ENCODE measurements at regions not wholly inside any gene's neighbourhood (a gene's known extent, or its start where the extent isn't known, plus 50 kb on each side); places are given as distances from the start of the nearest gene placed in this dataset.

DNA sequence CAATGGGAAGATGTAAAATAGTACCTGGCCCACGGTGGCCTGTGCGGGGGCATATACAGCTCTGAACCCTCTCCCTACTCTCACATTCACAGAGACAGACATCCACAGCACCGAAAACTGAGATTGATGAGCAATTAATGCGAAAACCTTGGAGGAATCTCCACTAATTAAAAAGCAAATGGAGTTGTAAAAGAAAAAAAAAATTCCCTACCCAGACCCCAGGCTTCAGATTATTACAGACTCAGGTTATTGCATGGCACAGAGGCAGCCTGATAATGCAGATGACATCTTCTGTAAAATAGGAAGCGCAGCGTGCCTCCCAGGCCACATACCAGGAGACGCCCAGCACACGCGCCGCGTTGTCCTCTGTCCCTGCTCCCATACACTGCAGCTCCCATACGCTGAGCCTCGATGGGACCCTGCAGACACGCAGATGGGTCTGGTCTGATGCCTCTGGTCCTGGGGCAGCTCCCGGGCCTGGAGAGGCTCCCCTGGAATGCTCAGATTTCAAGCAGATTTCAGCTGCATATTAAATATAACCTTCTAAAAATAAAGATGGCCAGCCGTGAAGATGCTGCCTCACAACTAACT, 496.1 kb upstream of the MYT1L start:
- Mint-ChIP-seq H3K9me3 (peaks cover 7 to 17% of the 10 kb centered on the region in 2 donors), H3K27ac (no peak overlapping the region), H3K36me3 (no peaks in the 10 kb centered on the region)
- ATAC-seq, result no peak
- no peak for DNase-seq (ENCODE audit: low spot score in 2 of 2)

DNA sequence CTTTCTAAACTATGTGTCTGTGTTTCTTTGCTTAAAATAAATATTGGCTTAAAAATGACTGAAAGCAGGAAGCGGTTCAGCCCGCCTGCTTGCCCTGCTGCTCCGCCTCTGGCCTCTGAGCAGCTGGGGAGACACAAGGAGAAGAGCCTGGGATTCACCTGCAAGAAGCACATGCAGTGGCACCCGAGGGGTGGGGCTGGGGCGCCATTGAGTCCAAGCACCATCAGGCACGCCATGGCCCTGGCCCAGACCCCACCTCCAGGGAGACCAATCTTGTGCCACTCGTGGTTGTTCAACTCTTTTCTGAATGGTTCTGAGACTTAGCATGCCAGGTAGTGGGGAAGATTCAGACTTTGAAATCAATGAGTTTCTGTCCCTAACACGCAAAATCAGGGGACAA, 495.5 kb upstream of the MYT1L start:
- no peaks in the 10 kb centered on the region for H3K36me3 Mint-ChIP-seq
- DNase-seq (ENCODE audit: low spot score in 2 of 2), result no peak
- no peak overlapping the region for H3K27ac Mint-ChIP-seq
- peaks cover 7 to 17% of the 10 kb centered on the region in 2 donors for H3K9me3 Mint-ChIP-seq
- no peak for ATAC-seq

DNA sequence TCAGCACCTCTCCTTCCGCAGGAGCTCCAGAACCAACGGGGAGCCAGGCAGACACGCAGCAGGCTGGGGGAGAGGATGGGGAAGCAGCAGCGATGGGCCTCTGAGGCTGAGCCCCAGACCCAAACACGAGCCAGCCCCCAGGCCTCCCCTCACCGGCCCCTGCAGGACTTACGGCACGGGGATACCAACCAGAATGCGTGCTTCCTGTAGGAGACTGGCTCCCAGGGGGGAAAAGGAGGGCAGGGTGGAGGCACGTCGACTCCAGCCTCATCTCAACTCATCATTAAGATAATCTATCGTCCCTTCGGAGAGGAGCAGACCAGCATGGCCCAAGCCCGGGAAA, 495.1 kb upstream of the MYT1L start:
- Mint-ChIP-seq H3K27ac (no peak overlapping the region), H3K9me3 (peaks cover 3 to 13% of the 10 kb centered on the region in 2 donors), H3K36me3 (no peaks in the 10 kb centered on the region)
- no peak for ATAC-seq
- no peak for DNase-seq (ENCODE audit: low spot score in 2 of 2)

DNA sequence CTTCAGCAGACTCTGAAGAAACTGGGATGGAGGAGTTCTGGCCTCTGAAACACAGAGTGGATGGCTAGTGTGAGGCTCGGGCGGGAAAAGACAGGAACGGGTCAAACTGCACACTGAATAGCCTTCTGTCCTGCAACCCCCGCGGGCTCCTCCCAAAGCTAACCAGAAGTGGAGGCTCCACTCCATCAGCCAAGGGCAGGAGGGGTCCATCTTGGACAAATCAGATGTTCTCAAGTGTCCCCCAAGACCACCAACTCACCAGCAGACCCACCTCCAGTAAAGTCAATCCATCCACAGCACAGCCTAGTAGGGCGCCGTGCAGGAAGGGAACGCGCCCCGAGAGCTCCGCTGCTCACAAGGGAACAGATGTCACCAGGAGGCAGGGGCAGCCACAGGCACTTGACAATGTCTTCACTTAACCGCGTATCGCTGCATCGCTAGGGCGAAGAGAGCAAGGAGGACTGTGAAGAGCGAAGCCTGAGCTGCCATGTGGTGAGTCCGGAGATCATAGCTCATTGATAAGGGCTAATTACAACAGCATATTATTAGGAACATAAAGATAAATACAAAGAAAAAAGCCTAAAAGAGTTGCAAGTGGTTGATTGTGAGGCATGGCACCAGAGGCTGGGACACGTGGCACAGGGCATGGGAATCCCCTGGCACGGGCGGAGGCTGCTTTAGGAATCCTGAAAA, 494.6 kb upstream of the MYT1L start:
- Mint-ChIP-seq H3K9me3 (peaks cover 3 to 12% of the 10 kb centered on the region in 2 donors), H3K36me3 (no peaks in the 10 kb centered on the region), H3K27ac (no peak overlapping the region)
- DNase-seq (ENCODE audit: low spot score in 2 of 2) (no peak), ATAC-seq (no peak)

DNA sequence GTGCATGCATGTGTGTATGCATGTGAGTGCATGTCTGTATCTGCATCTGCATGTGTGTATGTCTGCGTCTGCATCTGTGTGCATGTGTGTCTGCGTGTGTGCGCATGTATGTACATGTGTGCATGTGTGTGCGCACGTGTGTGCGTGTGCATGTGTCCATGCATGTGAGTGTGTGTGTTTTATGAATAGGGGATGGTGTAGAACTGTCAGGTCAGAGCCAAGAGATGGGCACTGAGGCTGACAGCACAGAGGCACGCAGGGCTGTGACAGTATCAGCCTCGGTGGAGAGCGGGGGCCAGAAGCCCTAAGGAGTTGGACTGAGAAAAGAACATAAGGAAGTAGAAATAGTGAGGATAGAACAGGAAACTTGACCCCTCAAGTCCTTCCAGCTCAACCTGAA, 494.0 kb upstream of the MYT1L start:
- H3K27ac Mint-ChIP-seq, result no peak overlapping the region
- H3K9me3 Mint-ChIP-seq, result peaks cover 4 to 12% of the 10 kb centered on the region in 2 donors
- ATAC-seq, result no peak
- no peak for DNase-seq (ENCODE audit: low spot score in 2 of 2)
- H3K36me3 Mint-ChIP-seq, result no peaks in the 10 kb centered on the region

DNA sequence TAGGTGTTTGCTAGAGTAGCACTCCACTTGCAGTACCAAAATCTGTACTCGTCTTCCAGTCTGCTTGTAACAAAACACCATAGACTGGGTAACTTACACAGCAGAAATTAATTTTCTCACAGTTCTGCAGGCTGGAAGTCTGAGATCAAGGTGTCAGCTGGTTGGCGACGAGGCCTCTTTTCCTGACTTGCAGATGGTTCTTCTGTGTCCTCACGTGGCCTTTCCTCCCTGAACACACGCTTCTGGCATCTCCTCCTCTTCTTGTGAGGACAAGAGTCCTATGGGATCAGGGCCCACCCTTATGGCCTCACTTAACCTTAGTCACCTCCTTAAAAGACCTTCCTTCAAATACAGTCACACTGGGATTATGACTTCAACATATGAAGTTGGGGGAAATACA, 493.5 kb upstream of the MYT1L start:
- ATAC-seq, result no peak
- H3K36me3 Mint-ChIP-seq, result no peaks in the 10 kb centered on the region

DNA sequence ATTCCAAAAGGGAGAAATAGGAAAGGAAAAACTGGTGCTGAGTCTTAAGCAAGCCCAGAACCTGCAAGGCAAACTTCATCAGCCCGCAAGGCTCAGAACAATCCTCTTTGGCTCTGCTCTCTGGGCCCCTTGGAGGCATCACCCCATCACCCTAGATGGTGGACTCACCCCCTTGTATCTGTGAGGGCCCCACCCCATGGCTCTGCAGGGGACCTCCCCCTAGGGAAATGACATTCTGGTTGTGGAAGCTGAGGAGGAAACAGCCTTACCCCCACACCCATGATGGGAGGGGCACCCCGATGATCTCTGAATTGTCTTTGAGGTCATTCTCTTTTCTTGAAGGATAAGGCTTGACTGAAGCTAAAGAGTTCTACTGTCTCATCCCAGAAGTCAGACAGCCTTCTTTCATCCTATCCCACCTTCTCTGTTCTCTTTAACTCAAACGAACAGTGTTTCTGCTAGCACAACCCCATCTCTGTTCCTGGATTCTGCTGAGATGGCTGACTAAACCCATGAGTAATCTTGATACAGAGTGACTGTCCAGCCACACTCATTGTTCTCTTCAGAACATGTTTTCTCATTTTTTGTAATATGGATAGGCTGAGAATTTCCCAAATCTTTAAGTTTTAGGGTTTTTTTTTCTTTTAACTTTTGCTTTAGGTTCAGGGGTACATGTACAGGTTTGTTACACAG, 492.1 kb upstream of the MYT1L start:
- ATAC-seq (no peak), DNase-seq (ENCODE audit: low spot score in 2 of 2) (no peak)
- no peaks in the 10 kb centered on the region for H3K36me3 Mint-ChIP-seq
- peaks cover 5 to 12% of the 10 kb centered on the region in 2 donors for H3K9me3 Mint-ChIP-seq
- no peak overlapping the region for H3K27ac Mint-ChIP-seq

More for the DNA sequence above, 493.5 kb upstream of the MYT1L start:
- Mint-ChIP-seq H3K9me3 (peaks cover 5 to 12% of the 10 kb centered on the region in 2 donors), H3K27ac (no peak overlapping the region)
- DNase-seq (ENCODE audit: low spot score in 2 of 2), result no peak

DNA sequence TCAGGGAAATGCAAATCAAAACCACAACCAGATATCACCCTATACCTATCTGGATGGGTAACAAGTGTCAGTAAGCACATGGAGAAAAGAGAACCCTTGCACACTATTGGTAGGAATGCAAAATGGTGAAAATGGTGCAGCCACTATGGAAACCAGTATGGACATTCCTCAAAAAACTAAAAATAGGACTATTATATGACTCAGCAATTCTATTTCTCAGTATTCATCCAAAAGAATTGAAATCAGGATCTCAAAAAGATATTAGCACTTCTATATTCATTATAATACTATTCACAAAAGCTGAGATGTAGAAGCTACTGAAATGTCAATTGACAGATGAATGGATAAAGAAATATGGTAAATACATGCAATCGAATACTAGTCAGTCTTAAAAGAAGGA, 491.1 kb upstream of the MYT1L start:
- DNase-seq (ENCODE audit: low spot score in 2 of 2) (no peak), ATAC-seq (no peak)
- Mint-ChIP-seq H3K36me3 (peaks cover 0 to 6% of the 10 kb centered on the region in 2 donors), H3K27ac (no peak overlapping the region), H3K9me3 (peaks cover 9 to 16% of the 10 kb centered on the region in 2 donors)

DNA sequence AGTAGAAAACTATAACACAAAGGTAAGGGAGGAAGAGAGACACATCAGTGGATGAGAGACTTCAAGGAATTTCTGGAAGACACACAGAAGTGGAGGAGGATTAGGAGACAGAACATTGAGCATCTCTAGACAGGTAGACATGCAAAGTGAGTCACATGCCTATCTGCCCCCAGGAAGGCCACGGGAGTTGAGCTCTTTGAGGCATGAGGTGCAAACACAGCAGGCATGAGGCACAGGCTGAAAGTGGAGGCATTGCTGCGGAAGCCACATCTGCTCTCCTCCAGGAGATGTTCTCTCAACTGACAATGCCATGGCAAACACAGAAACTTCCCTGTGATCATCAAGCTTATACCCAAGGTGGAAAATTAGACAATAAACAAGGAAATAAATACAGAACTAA, 481.6 kb upstream of the MYT1L start:
- Mint-ChIP-seq H3K9me3 (peaks cover 20 to 28% of the 10 kb centered on the region in 2 donors), H3K36me3 (peaks cover 8 to 14% of the 10 kb centered on the region in 2 donors), H3K27ac (no peak overlapping the region)
- ATAC-seq (no peak), DNase-seq (ENCODE audit: low spot score in 2 of 2) (no peak)

DNA sequence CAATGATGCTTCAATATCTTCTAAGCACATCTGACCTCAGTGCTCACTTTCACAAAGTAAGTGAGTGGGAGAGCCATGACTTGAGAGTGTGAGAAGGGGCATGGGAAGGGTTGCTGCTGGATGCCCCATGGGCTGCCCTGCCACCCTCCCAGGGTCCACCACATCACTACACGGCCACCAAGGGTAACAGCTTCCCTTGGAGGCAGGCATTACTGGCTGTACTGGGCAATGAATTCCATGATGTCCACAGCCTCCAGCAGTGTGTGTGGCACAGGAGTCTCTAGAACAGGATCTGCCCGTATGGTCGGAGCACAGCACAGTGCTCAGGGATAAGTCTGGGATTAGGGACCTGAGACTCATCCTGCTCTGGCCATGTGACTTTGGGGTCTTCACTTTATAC, 481.0 kb upstream of the MYT1L start:
- DNase-seq (ENCODE audit: low spot score in 2 of 2), result no peak
- Mint-ChIP-seq H3K9me3 (peaks cover 18 to 27% of the 10 kb centered on the region in 2 donors), H3K27ac (no peak overlapping the region), H3K36me3 (peaks cover 8 to 12% of the 10 kb centered on the region in 2 donors)
- ATAC-seq, result no peak

DNA sequence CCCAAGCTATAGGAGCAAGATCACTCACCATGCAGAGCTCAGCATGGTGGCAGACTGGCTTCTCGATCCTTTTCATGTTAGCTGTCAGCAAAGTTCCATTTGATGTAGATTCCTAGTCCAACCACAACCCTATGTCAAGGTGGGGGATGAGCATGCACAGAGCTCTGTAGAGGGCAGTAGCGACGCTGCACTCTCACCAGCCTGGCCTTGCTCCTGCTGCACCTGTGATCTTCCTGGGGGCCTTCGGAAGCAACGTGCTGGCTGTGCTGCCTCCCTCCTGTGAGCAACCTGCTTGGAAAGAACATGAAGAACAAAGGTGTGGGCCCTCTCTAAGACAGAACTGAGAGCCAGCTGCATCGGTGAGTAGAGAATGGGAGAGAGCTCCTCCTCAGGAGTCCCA, 479.4 kb upstream of the MYT1L start:
- Mint-ChIP-seq H3K36me3 (peaks cover 8 to 12% of the 10 kb centered on the region in 2 donors), H3K27ac (no peak overlapping the region), H3K9me3 (peaks cover 18 to 22% of the 10 kb centered on the region in 2 donors)
- DNase-seq (ENCODE audit: low spot score in 2 of 2) (no peak), ATAC-seq (no peak)

DNA sequence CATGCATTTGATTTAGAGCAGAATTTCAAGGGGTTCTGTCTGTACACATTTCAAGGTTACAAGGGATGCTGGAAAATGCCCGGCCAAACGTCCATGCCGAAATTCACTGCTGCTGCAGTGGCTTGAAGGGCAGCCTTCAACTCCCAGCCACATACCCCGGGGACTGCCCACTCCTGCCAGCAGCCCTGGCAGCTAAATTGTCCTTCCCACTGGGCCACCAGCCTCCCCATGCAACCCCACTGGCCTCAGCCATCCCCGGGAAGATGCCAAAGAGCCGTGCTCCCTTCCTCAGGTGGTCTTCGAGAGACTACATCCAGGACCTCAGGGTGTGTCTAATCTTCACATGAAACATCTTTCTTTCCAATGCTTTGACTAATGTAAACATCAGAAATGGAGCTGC, 478.7 kb upstream of the MYT1L start:
- DNase-seq (ENCODE audit: low spot score in 2 of 2) (no peak), ATAC-seq (no peak)
- peaks cover 18 to 21% of the 10 kb centered on the region in 2 donors for H3K9me3 Mint-ChIP-seq
- peaks cover 8 to 12% of the 10 kb centered on the region in 2 donors for H3K36me3 Mint-ChIP-seq
- no peak overlapping the region for H3K27ac Mint-ChIP-seq

DNA sequence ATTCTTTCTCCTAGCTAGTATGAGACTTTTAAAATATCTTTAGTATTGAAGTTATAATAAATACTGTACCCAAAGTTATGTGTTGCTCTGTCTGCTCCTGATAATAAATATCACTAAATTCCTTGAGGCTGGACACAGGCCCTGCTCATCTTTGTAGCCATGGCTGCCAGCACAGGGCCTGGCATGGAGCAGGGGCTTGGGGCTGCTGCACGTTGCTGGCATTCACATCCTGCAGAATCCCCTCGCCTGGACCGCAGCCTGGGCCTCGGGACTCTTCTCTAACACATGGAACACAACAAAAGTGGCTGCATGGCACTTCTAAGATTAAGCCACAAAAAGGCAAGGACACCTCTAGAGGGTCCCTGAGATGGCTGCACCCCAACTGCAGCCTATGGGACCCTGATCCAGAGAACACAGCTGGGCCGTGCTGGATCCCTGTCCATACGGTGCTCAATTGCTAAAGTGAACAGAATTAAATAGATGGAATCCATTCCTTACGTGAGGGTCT, 477.5 kb upstream of the MYT1L start:
- no peak for ATAC-seq
- Mint-ChIP-seq H3K27ac (no peak overlapping the region), H3K36me3 (peaks cover 0 to 12% of the 10 kb centered on the region in 2 donors), H3K9me3 (peaks cover 10% of the 10 kb centered on the region in 2 donors)
- DNase-seq (ENCODE audit: low spot score in 2 of 2), result no peak

DNA sequence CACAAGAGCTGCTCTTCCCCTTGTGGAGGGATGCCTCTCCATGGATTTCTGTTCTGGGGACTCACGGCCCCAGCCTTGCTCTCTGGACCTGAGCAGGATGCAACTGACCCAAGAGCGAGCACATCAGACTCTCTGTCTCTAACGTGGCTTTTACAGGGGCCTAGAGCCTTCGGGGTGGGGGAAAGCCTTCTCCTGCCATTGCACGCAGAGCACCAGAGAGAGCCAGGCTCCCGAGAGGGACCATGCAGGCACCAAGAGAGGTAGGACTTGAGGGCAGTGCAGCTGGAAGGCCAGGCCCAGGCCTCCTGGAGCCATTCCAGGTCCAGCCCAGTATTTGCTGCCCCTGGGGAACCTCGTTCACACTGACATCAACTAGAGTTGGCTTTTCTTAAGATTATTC, 475.6 kb upstream of the MYT1L start:
- DNase-seq (ENCODE audit: low spot score in 2 of 2), result no peak
- no peak for ATAC-seq
- H3K9me3 Mint-ChIP-seq, result peaks cover 0 to 8% of the 10 kb centered on the region in 2 donors
- H3K27ac Mint-ChIP-seq, result no peak overlapping the region
- no peaks in the 10 kb centered on the region for H3K36me3 Mint-ChIP-seq

DNA sequence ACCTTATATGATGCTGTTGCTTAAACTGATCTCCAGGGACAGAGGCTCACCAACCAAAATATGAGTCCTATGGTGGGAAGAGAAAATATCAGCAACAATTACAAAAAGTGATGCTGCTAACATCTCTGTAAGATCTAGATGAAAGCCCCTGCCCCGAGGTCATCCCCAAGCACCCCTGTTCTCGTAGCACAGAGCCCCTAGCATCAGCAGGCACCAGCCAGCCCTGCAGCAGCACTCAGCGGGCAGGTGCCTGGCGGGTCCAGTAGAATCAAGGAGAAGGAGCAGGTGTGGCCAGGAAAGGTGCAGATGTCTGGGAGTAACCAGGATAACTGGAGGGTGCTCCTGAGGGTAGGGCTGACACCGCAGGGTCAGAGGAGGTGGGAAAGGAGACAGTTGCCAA, 474.2 kb upstream of the MYT1L start:
- Mint-ChIP-seq H3K27ac (no peak overlapping the region), H3K9me3 (peaks cover 0 to 13% of the 10 kb centered on the region in 2 donors), H3K36me3 (no peaks in the 10 kb centered on the region)
- ATAC-seq (no peak), DNase-seq (ENCODE audit: low spot score in 2 of 2) (no peak)

DNA sequence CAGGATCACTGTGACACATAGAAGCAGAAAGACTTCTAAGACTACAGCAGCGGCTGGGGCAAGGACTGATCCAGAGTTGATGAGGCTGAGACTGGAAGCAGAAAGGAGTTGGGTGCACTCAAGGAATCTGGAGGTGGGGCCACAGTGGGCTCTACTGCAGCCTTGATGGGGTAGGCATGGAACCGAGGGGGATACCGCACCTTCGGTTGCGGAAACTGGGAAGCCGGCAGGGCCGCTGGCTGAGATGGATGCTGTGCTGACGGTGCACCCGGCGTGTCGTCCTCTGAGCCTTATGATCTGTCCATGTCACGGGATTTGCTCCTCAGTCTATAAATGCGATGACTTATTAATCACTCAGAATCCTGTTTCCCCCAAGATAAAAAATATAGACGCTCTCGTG, 473.5 kb upstream of the MYT1L start:
- ATAC-seq (no peak), DNase-seq (ENCODE audit: low spot score in 2 of 2) (no peak)
- no peaks in the 10 kb centered on the region for H3K36me3 Mint-ChIP-seq
- H3K27ac Mint-ChIP-seq, result no peak overlapping the region
- H3K9me3 Mint-ChIP-seq, result peaks cover 0 to 13% of the 10 kb centered on the region in 2 donors

DNA sequence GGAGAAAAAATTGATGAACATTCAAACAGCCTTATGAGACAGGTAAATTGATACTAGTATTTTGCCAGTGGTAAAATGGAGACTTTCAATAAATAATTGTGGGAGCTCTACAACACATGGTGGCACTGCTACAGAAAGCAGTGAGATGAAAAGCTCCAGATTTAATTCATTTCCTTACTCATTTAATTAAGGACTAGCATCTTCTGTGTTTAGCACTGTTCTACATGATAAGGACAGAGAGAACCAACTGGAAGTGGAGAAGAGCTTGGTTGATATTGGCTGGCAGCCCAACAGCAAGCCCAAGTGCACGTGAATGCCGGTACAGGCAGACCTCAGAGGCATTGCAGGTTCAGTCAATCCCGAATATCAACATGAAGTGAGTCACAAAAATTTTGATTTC, 470.4 kb upstream of the MYT1L start:
- no peak for DNase-seq (ENCODE audit: low spot score in 2 of 2)
- ATAC-seq, result no peak
- Mint-ChIP-seq H3K27ac (no peak overlapping the region), H3K36me3 (no peaks in the 10 kb centered on the region), H3K9me3 (peaks cover 0 to 13% of the 10 kb centered on the region in 2 donors)
